ENCODE measurements at regions not wholly inside any gene's neighbourhood (a gene's known extent, or its start where the extent isn't known, plus 50 kb on each side); places are given as distances from the start of the nearest gene placed in this dataset.
"Not testable (repeated sequence)": the region's sequence is repeated elsewhere in the genome, so short reads cannot be mapped to it uniquely, and the experiment has no call there.

DNA sequence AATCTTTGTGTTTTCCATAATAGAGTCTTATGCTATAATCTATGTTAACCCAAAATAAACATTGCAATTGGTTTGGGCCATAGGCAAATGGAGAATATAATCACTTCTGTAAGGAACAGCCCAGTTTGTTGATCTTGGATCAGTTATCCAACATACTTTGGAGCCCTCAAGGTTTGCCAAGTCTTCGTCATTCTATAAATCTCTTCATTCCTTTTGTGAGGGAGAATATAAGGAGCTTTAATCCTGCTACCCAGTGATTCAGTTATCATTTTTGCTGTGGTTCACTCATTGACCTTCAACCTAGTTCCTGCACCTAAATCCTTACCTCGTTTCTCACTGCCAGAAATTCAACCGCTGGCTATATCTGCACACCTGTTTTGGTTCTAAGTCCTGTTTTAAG is 500.3 kb upstream of the PTCHD4 start:
- DNase-seq (ENCODE audit: low read depth), result peak; percentile 33

DNA sequence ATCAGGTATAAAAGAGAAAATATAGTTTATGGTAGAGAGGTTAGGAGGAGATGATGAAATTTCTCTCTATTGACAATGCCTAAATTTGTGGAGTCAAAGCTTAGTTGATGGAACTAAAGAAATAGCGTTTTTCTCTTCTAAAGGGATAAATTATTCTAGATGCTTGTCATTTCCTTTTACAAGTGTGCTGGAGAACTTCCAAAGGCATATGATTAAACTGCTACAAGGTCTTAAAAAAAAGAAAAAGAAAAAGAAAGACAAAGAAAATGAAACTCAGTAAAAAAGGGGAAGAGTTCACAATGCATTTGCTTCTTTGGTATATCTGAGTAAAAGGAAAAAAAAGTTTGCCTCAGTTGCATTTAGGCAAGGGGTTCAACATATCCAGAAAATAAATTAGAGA is 499.8 kb upstream of the PTCHD4 start:
- DNase-seq (ENCODE audit: low read depth), result peak; percentile 45

DNA sequence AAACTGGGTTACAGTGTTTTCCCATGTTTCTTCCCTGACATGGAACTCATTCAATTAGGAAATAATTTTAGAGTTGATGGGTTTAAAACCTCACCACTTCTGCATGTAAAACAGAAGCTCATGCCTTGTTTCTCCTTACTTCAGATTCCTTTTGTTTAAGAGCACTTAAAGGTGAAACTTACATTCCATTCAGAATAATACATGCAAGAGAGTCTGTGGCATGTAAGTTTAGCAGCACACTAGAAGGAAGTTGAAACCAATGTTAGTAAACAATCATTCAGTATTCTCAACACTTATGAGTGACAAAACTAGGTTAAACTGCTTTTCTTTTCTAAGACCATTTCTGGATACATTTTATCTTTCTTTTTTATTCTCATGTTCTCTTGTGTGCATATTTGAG is 495.6 kb upstream of the PTCHD4 start:
- no peak for DNase-seq (ENCODE audit: low read depth)

DNA sequence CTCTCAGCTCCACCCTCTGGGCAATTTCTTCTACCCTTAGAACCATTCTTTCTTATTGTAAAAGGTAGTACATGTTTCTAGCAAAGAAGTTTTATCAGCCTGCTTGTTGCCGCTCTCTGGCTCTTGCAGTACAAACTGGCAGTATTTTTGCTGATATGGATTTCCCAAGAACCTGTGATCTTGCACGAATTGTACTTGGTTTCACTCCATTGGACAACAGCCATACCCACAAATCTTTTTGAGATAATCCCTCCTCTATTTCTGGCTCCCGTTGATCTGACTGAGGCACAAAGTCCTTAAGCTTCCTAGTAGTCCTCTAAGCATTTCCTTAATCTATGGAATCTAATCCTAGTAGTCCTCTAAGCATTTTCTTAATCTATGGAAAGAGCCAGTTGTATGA is 487.0 kb upstream of the PTCHD4 start:
- DNase-seq (ENCODE audit: low read depth), result no peak

DNA sequence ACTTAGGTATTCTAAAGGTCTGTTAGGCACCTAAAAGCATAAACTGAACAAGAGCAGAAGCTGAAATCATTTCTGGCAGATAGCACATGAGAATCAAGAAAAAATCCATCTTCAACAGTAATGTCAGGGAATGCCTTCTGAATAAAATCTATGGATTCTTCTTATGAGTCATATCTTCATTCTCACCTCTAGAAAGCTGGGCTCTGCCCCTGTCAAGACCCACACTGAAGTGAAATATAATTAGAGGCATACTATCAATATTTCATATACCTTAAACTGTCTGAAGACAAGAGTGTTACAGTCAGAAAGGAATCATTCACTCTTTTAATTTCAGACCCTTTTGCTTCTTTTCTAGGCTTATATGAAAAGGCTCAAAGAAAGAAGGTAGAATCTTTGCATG is 485.8 kb upstream of the PTCHD4 start:
- DNase-seq (ENCODE audit: low read depth), result no peak

DNA sequence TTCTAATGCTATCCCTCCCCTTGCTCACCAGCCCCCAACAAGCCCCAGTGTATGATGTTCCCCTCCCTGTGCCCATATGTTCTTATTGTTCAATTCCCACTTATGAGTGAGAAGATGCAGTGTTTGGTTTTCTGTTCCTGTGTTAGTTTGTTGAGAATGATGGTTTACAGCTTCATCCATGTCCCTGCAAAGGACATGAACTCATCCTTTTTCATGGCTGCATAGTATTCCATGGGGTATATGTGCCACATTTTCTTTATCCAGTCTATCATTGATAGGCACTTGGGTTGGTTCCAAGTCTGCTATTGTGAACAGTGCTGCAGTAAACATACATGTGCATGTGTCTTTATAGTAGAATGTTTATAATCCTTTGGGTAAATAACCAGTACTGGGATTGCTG is 480.2 kb upstream of the PTCHD4 start:
- not testable (repeated sequence) for DNase-seq (ENCODE audit: low read depth)

DNA sequence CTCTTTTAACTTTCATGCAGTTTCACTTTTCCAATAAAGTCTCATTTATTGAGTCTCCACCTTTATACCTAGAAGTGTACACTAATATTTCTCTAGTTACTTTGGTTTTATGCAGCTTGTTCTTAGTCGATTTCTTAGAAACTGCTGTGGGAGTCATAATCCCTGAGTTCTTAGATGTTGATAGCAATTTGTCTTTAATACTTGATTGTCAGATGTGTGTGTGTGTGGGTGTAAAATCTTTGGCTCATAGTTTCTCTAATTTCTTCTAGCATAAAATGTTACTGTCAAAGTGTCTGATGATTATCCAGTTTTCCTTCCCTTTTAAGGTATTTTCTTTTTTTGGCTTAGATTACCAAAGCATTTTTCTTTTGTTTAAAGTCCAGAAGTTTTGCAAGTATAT is 473.8 kb upstream of the PTCHD4 start:
- no peak for DNase-seq (ENCODE audit: low read depth)

DNA sequence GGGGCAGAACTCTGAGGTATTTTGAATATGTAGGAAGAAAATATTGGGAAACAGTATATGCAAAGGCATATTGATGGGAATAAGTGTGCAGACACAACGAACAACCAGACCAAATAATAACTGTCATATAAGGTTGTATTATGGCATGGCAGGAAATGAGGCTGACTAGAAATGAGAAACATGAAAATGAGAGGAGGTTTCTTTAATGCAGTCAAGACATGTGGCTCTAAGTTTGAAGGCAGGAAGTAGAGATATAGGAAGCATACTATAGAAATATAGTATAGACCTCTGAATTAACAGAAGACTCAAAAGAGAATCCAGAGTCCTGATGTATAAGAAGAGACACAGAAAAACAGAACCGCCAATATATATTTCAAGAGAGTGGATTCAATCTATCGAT is 459.7 kb upstream of the PTCHD4 start:
- DNase-seq (ENCODE audit: low read depth), result no peak

DNA sequence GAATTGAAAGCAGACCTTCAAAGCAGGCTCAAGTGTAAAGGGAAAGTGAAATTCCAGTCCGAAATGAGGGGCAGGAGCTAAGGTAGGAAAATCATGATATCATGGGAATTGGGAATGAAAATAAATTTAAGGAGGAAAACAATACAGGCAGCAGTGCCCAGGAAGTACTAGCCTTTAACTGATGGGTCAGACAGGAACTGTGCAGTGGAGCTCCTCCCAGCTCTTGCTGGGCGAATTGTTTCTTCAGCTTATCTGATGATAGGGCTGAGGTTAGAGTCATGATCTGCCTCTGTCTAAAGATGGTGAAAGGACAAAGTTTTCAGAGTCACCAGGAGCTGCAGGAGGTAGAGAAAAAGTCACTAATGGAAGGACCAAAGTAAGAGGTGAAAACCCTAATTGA is 457.9 kb upstream of the PTCHD4 start:
- no peak for DNase-seq (ENCODE audit: low read depth)

DNA sequence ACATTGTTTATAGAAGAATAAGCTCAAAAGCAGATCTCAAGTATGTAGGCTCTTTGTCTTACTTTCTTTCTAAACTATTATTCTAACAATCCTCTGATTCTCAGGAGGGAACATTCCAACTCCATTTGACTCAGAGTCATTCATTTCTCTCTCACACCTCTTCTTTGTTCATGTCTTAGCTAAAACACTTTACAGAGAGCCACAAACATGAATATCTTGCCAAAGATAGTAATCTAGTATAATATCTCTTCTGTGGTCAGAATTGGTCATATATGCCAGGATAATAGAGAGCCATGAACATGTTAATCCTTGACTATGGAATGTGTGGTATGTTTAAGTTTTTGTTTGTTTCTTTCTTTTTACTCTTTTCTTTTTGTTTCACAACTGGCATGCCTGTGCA is 456.0 kb upstream of the PTCHD4 start:
- no peak for DNase-seq (ENCODE audit: low read depth)

DNA sequence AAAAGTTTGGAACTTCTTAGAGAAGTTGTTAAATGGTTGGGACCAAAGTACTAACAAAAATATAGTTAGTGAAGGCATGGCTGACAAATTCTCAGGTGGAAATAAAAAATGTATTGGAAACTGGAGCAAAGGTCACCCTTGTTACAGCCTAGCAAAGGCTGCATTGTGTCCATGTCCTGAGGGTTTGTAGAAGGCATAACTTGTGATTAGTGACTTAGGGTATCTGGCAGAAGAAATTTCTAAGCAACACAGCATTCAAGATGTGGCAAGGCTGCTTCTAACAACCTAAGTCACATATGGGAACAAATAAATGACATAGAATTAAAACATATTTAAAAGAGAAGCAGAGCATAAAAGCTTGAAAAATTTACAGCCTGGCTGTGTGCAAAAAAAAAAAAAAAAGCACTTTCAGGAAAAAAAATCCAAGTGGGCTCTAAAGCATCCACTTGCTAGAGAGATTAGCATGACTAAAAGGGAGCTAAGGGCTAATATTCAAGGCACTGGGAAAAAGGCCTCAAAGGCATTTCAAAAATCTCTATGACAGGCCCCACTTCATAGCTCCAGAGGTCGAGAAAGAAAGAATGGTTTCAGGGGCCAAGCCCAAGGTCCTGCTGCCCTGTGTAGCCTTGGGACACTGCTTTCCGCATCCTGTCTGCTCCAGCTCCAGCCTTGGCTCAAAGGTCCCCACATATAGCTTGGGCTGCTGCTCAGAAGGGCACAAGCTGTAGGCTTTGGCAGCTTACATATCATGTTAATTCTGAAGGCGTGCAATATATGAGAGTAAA is 453.2 kb upstream of the PTCHD4 start:
- DNase-seq (ENCODE audit: low read depth), result no peak

DNA sequence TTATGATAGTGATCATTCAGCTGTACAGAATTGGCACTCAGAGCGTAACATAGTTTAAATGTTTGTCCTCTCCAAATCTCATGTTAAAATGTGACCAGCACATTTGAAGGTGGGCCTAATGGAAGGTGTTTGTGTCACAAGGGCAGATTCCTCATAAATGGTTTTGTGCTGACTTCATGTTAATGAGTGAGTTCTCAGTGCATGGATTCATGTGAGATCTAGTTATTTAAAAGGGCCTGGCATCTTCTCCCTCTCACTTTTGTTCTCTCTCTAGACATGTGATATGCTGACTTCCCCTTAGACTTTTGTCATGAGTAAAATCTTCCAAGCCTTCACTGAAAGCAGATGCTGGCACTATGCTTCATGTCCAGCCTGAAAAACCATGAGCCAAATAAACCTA is 452.4 kb upstream of the PTCHD4 start:
- no peak for DNase-seq (ENCODE audit: low read depth)

DNA sequence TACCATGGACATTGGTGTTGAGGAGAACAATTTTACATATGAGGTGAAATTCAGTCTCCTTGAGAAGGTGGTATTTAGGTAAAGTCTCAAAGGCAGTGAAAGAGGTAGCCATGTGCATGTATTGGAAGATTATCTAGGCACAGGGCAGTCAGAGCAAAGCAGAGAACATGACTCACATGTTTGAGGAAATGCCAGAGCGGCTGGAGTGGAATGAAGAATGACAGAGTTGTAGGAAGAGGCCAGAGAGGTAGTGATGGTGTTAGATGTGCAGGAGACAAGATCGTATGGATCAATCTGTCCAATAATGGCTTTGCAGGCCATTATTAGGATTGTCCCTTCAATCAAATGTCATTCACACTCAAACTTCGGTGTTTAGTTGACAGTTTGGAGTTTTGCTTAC is 449.4 kb upstream of the PTCHD4 start:
- DNase-seq (ENCODE audit: low read depth), result peak; percentile 13

DNA sequence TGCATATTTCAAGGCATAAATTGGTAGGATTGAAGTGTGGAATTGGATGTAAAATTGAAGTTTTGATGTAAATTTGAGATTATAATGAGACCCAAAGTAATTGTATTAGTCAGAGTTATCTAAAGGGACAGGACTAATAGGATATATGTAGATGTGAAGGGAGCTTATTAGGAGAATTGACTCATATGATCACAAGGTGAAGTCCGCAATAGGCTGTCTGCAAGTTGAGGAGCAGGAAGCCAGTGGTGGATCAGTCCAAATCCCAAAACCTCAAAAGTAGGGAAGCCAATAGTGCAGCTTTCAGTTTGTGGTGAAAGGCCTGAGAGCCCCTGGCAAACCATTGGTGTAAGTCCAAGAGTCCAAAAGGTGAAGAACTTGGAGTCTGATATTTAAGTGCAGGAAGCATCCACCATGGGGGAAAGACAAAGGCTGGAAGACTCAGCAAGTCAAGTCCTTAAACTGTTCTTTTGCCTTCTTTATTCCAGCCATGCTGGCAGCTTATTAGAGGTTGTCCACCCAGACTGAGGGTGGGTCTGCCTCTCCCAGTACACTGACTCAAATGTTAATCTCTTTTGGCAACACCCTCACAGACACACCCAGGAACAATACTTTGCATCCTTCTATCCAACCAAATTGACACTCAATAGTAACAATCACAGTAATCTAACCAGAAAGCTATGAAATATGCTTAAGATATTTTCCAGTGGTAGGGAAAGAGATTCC is 442.6 kb upstream of the PTCHD4 start:
- DNase-seq (ENCODE audit: low read depth), result no peak

DNA sequence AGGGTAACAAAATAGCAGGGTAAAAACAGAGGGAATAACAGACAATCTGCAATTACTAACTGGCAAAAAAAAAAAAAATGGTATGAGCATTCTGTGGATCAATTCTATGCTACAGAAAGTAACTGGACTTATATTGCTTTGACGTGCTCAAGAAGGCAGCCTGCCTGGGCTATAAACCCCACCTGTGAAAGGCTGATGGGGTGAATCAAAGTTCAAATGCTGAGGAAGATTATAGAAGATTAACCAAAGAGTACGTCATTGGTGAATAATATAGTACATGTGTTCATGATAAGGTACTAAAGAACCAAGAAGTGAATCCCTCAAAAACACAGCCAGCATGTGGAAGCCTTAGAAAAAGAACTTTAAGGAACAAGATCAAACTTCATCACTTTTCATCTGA is 441.9 kb upstream of the PTCHD4 start:
- DNase-seq (ENCODE audit: low read depth), result no peak

DNA sequence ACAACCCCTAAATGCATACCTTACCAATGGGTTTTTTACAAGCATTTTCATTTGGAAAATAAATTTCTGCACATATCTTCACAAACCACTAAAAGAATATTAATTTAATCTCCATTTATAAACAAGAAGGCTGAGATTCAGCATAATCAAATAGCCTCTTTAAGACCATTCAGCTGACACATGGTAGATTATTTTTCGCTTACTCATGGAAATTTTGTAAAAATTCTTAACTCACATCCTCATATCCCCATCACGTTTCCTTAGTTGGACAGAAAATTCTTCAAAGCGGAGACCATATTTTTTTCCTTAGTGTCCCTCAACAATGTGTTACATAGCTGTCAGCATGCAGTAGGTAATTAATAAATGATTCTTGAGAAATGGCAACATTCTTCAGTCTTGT is 439.6 kb upstream of the PTCHD4 start:
- DNase-seq (ENCODE audit: low read depth), result no peak

DNA sequence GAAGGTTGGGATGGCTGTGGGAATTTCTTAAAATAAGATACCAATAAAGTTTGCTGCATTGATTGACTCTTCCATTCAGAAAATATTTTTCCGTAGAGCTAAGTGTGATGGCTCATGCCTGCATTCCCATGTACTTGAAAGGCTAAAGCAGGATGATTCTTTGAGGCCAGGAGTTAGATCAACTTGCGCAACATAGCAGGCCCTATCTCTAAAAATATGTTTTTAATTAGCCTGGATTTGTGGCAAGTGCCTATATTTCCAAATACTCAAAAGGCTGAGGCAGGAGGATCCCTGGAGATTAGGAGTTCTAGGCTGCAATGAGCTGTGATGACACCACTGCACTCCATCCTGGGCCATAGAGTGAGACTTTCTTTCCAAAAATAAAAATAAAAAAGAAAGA is 431.2 kb upstream of the PTCHD4 start:
- peak; percentile 3 for DNase-seq (ENCODE audit: low read depth)

DNA sequence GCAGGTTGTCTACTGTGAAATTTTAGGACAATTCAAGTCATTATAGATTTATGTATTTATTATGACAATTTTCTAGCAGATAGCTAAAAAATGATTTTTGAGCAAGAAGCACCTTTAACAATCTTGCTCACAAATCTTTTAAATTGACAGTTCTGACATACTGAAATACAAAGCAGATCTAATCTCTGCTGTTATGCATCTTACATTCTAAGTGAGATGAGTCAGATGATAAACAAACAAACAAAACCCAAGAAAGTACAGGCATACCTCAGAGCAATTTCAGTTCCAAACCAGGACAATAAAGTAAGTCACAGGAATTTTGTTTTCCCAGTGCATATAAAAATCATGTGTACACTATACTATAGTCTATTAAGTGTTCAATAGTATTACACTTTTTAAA is 430.7 kb upstream of the PTCHD4 start:
- DNase-seq (ENCODE audit: low read depth), result no peak

DNA sequence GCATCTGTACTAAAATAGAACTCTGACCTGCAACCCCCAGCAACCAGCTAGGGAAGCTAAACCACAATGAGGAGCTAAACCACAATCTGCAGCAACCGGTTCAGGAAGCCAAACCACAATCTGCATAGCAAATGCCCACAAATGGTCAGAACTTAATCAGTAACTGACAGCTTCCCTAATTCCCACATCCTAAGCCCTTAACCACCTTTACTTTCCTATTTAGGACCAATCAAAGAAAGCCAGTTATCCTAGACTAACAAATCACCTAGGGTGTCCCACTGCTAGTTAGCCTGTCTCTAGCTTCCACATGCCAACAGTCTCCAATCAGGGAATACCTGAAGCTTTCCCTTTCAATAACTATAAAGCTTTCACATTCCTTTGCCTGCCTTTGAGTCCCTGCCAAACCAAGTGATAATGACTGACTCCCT is 424.6 kb upstream of the PTCHD4 start:
- DNase-seq (ENCODE audit: low read depth), result peak; percentile 24

DNA sequence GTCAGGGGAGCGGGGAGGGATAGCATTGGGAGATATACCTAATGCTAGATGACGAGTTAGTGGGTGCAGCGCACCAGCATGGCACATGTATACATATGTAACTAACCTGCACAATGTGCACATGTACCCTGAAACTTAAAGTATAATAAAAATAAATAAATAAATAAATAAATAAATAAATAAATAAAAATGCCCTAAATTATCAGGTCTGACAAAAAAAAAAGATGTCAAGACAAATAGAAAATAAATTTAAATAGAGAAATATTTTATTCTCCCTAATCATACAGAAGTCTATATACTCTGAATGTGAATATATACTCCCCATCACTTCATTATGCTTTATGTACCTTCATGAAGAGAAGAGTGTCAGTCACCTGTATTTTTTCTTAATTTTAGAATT is 420.0 kb upstream of the PTCHD4 start:
- not testable (repeated sequence) for DNase-seq (ENCODE audit: low read depth)

DNA sequence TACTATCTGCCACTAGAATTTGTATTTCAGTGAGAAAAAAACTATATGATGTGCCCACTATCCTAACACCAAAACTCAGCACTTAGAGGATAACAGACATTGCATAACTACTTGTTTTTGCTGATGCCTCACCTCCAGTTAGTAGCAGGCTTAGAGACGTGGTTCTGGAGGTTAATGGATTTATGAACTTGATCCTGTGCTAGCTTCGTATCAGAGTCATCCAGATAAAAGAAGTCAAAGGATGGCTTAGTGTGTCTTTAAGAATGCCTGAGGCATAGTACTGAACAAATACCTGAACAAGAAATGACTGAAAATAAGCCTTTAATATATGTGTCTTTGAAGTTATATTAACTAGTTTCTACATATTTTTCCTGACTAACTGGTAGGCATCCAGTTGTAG is 414.9 kb upstream of the PTCHD4 start:
- no peak for DNase-seq (ENCODE audit: low read depth)

DNA sequence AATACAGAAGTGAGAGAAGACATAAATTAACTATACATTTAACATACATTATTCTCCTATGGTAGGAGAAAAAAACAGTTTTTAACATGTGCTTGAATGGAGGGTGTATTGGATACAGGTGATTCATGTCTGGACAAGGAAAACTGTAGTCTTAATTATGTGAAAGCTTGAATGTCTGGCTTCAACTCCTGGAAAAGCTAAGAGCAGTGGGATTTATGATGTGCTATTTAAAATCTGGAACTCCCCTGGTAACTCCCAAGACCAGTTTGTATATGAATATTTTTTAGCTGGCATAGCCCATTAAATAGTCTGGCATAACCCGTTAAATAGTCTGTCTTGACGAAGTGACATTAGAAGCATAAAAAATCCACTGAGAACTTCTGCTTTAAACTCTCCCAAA is 410.0 kb upstream of the PTCHD4 start:
- DNase-seq (ENCODE audit: low read depth), result no peak

DNA sequence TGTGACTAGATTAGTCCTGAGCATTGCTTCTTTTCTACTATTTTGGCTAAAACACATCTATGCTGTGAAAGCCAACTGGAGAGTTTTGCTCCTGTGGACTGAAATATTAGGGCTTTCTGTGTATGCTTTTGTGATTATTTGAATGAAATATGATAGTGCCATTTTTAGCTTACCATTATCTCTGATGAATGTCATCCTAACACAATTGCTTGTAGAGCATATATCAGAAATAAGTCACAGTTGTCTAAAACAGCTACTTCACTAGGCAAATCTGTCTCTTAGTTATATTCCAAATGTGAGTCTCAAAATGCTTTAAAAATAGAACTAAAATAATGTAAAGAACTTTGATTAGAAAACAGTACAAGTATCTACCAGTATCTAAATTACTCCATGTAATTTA is 401.4 kb upstream of the PTCHD4 start:
- no peak for DNase-seq (ENCODE audit: low read depth)

DNA sequence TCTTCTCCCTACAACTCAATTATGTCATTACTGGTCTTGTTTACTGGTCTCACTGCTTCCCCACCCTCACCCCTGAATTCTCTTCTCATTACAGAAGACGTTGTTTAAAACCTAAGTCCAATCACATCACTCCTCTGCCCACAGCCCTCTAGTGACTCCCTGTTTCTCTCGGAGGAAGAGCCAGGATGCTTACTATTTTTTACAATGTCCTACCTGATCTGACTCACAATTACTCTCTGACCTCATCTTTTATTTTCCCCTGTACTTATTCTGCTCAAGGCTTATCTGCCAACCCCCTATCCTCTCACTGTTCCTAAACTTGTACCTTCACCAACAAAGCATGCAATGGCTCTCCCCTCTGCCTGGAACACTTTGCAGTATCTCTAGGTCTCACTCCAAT is 400.4 kb upstream of the PTCHD4 start:
- no peak for DNase-seq (ENCODE audit: low read depth)

All from stromal cell of bone marrow (primary cell).